Astrocyte (in vitro differentiated cells and primary cell): ENCODE measurements at regions not wholly inside any gene's neighbourhood (a gene's known extent, or its start where the extent isn't known, plus 50 kb on each side); places are given as distances from the start of the nearest gene placed in this dataset.

Experiments used
- DNase-seq: peaks from one replicate; pipeline ENCODE4 v3.0.0-alpha.2; 2010; ENCODE audit warnings: low read depth
- FAIRE-seq: peaks from 2 replicates; lab custom pipeline; 2011; peaks lifted over from hg19 to GRCh38; lab: Jason Lieb, UNC
- H2AFZ ChIP-seq: 2 replicates; pipeline ENCODE4 v1.6.0; 2012; ENCODE audit warnings: low read depth, low read length, inconsistent platforms
- H3K27ac ChIP-seq: 2 replicates; pipeline ENCODE4 v1.5.1; 2011; ENCODE audit warnings: low read depth, low read length, inconsistent platforms
- H3K27me3 ChIP-seq: 2 replicates; pipeline ENCODE4 v1.6.0; 2011; ENCODE audit warnings: low read length, inconsistent platforms; ENCODE audit not compliant: insufficient read depth
- H3K36me3 ChIP-seq: 2 replicates; pipeline ENCODE4 v1.5.1; 2011; ENCODE audit warnings: low read length, inconsistent platforms; ENCODE audit not compliant: insufficient read depth
- H3K4me1 ChIP-seq: 2 replicates; pipeline ENCODE4 v1.5.1; 2011; ENCODE audit warnings: low read length, inconsistent platforms; ENCODE audit not compliant: insufficient read depth
- H3K4me2 ChIP-seq: 2 replicates; pipeline ENCODE4 v1.6.0; 2012; ENCODE audit warnings: low read length, inconsistent platforms
- H3K4me3 ChIP-seq: 2 replicates; pipeline ENCODE4 v1.5.1; 2011; ENCODE audit warnings: low read depth, mild to moderate bottlenecking, low read length, inconsistent platforms; ENCODE audit not compliant: insufficient read depth
- H3K79me2 ChIP-seq: 2 replicates; pipeline ENCODE4 v1.6.0; 2012; ENCODE audit warnings: mild to moderate bottlenecking, low read length, inconsistent platforms; ENCODE audit not compliant: insufficient read depth
- H3K9ac ChIP-seq: 2 replicates; pipeline ENCODE4 v1.6.0; 2012; ENCODE audit warnings: mild to moderate bottlenecking, low read length, inconsistent platforms
- H3K9me3 ChIP-seq: 2 replicates; pipeline ENCODE4 v1.5.1; 2012; ENCODE audit warnings: low read depth, mild to moderate bottlenecking, low read length, inconsistent platforms; ENCODE audit not compliant: insufficient read depth
- H4K20me1 ChIP-seq: 2 replicates; pipeline ENCODE4 v1.6.0; 2012; ENCODE audit warnings: low read length, inconsistent platforms; ENCODE audit not compliant: insufficient read depth
- H3K27ac Mint-ChIP-seq: one replicate; pipeline ENCODE4 v1.8.0; 2021; ENCODE audit warnings: mild to moderate bottlenecking, mixed read lengths; ENCODE audit not compliant: unreplicated experiment
- H3K27me3 Mint-ChIP-seq: one replicate; pipeline ENCODE4 v1.8.0; 2021; ENCODE audit warnings: low read depth, mixed read lengths; ENCODE audit not compliant: unreplicated experiment
- H3K36me3 Mint-ChIP-seq: one replicate; pipeline ENCODE4 v1.8.0; 2021; ENCODE audit warnings: low read depth, mixed read lengths; ENCODE audit not compliant: unreplicated experiment
- H3K4me1 Mint-ChIP-seq: one replicate; pipeline ENCODE4 v1.8.0; 2021; ENCODE audit warnings: low read depth, mixed read lengths; ENCODE audit not compliant: unreplicated experiment
- H3K4me3 Mint-ChIP-seq: one replicate; pipeline ENCODE4 v1.8.0; 2021; ENCODE audit warnings: mild to moderate bottlenecking, moderate library complexity, mixed read lengths; ENCODE audit not compliant: unreplicated experiment
- H3K9me3 Mint-ChIP-seq: one replicate; pipeline ENCODE4 v1.8.0; 2021; ENCODE audit warnings: mild to moderate bottlenecking, mixed read lengths; ENCODE audit not compliant: unreplicated experiment
- EZH2 ChIP-seq: IDR thresholded peaks from 2 replicates; pipeline ENCODE4 v1.6.1; 2012; ENCODE audit warnings: mild to moderate bottlenecking, low read length, inconsistent platforms; ENCODE audit not compliant: insufficient read depth
- TF ChIP-seq, protein P1 (sequence below): IDR thresholded peaks from 2 replicates; pipeline ENCODE4 v1.5.1; 2011; ENCODE audit warnings: low read depth, mild to moderate bottlenecking, inconsistent platforms, low read length, moderate library complexity; ENCODE audit not compliant: insufficient read depth

DNA sequence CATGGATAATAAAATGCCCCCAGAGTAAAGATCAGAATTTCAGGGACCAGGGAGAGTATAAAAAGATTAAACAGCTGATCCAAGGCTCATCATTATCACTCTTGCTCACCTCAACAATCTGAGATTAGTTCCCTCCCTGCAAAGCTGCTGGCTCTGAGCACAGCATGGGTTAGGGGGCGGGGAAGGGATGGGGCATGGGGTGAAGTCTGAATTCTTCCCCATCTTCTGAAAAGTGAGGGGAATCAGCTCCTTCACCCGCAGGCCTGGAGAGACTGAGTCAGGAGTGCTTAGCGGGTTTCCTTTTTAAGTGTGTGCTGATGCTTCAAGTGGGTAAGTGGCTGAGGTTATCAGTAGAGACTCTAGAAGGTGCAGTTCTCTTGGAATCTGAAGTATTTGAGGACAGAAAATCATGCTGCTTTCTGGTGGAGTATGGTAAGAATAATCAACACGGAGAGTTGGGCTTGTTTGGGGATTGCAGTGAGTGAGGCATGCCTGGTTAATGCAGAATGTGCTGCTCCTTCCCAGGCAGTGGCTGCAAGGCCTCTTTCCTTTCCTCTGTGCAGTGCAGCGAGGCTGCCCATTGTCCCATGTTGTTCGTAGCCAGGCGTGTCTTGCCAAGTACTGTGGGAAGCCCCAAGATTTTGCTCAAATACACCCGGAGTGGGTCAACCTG is 59.2 kb upstream of the TRAK1 start:
- Mint-ChIP-seq H3K4me1 (peaks cover 52% of the 10 kb centered on the region), H3K36me3 (peaks cover 22% of the 10 kb centered on the region), H3K27ac (peak overlapping the region; percentile 73), H3K4me3 (peak overlapping the region; percentile 58), H3K27me3 (no peaks in the 10 kb centered on the region), H3K9me3 (peaks cover 6% of the 10 kb centered on the region)
- H3K79me2 ChIP-seq, result peaks cover 69% of the 10 kb centered on the region
- H3K4me3 ChIP-seq, result no peak overlapping the region
- H2AFZ ChIP-seq, result no peak overlapping the region
- FAIRE-seq, result peak; percentile 60
- peak overlapping the region; percentile 74 for H3K9ac ChIP-seq
- no peaks in the 10 kb centered on the region for H4K20me1 ChIP-seq
- peaks cover 46% of the 10 kb centered on the region for H3K4me1 ChIP-seq
- peak overlapping the region; percentile 86 for H3K27ac ChIP-seq
- H3K4me2 ChIP-seq, result peak overlapping the region; percentile 76
- TF ChIP-seq, protein P1, sequence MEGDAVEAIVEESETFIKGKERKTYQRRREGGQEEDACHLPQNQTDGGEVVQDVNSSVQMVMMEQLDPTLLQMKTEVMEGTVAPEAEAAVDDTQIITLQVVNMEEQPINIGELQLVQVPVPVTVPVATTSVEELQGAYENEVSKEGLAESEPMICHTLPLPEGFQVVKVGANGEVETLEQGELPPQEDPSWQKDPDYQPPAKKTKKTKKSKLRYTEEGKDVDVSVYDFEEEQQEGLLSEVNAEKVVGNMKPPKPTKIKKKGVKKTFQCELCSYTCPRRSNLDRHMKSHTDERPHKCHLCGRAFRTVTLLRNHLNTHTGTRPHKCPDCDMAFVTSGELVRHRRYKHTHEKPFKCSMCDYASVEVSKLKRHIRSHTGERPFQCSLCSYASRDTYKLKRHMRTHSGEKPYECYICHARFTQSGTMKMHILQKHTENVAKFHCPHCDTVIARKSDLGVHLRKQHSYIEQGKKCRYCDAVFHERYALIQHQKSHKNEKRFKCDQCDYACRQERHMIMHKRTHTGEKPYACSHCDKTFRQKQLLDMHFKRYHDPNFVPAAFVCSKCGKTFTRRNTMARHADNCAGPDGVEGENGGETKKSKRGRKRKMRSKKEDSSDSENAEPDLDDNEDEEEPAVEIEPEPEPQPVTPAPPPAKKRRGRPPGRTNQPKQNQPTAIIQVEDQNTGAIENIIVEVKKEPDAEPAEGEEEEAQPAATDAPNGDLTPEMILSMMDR, result no peak
- no peak for TF ChIP-seq EZH2
- H3K27me3 ChIP-seq, result no peaks in the 10 kb centered on the region
- H3K36me3 ChIP-seq, result peaks cover 4% of the 10 kb centered on the region
- DNase-seq, result peak; percentile 85
- H3K9me3 ChIP-seq, result no peaks in the 10 kb centered on the region

- TF ChIP-seq, protein P1, result no peak
- no peak for TF ChIP-seq EZH2
- FAIRE-seq, result no peak
- no peak overlapping the region for H3K27ac Mint-ChIP-seq
Observed at GRCh38 chr3:42028474-42028873, 62.7 kb upstream of the TRAK1 start.

GRCh38 chr3:42027571-42027970 is 63.6 kb upstream of the TRAK1 start:
- no peak overlapping the region for H3K4me3 Mint-ChIP-seq
- H3K4me1 Mint-ChIP-seq, result peaks cover 48% of the 10 kb centered on the region
- H2AFZ ChIP-seq, result no peak overlapping the region
- FAIRE-seq, result no peak
- H3K4me3 ChIP-seq, result no peak overlapping the region
- H3K27me3 ChIP-seq, result no peaks in the 10 kb centered on the region
- H3K4me2 ChIP-seq, result no peak overlapping the region
- no peak overlapping the region for H3K27ac ChIP-seq
- no peaks in the 10 kb centered on the region for H4K20me1 ChIP-seq
- H3K9me3 Mint-ChIP-seq, result peaks cover 6% of the 10 kb centered on the region
- peaks cover 71% of the 10 kb centered on the region for H3K79me2 ChIP-seq
- no peaks in the 10 kb centered on the region for H3K27me3 Mint-ChIP-seq
- H3K9ac ChIP-seq, result no peak overlapping the region
- TF ChIP-seq, protein P1, result no peak
- TF ChIP-seq EZH2, result no peak
- H3K4me1 ChIP-seq, result peaks cover 41% of the 10 kb centered on the region
- no peak overlapping the region for H3K27ac Mint-ChIP-seq
- no peaks in the 10 kb centered on the region for H3K9me3 ChIP-seq
- H3K36me3 Mint-ChIP-seq, result peaks cover 12% of the 10 kb centered on the region
- no peak for DNase-seq
- H3K36me3 ChIP-seq, result no peaks in the 10 kb centered on the region

More at GRCh38 chr3:42028474-42028873, 62.7 kb upstream of the TRAK1 start:
- no peak overlapping the region for H3K4me3 Mint-ChIP-seq
- peaks cover 10% of the 10 kb centered on the region for H3K36me3 Mint-ChIP-seq
- peaks cover 6% of the 10 kb centered on the region for H3K9me3 Mint-ChIP-seq
- H3K4me2 ChIP-seq, result no peak overlapping the region
- no peaks in the 10 kb centered on the region for H3K9me3 ChIP-seq
- H3K4me3 ChIP-seq, result no peak overlapping the region
- H3K27me3 ChIP-seq, result no peaks in the 10 kb centered on the region
- peaks cover 46% of the 10 kb centered on the region for H3K4me1 ChIP-seq
- H3K27me3 Mint-ChIP-seq, result no peaks in the 10 kb centered on the region
- H3K4me1 Mint-ChIP-seq, result peaks cover 51% of the 10 kb centered on the region
- no peak overlapping the region for H3K27ac ChIP-seq
- no peak overlapping the region for H3K9ac ChIP-seq
- no peak overlapping the region for H2AFZ ChIP-seq
- DNase-seq, result no peak
- H3K79me2 ChIP-seq, result peaks cover 68% of the 10 kb centered on the region
- H4K20me1 ChIP-seq, result no peaks in the 10 kb centered on the region
- no peaks in the 10 kb centered on the region for H3K36me3 ChIP-seq
